ENCODE measurements at regions not wholly inside any gene's neighbourhood (a gene's known extent, or its start where the extent isn't known, plus 50 kb on each side); places are given as distances from the start of the nearest gene placed in this dataset.

GRCh38 chr12:14313379-14314138, 51.9 kb upstream of the ATF7IP start:
- no peak for DNase-seq (ENCODE audit: low spot score)
- in situ Hi-C loops (cut with HindIII; ENCODE audit: low sequenced_read_pairs): no loop called here

- no peak for DNase-seq (ENCODE audit: low spot score)
- in situ Hi-C loops (cut with HindIII; ENCODE audit: low sequenced_read_pairs): no loop called here
These were observed 50.7 kb upstream of the ATF7IP start for GRCh38 chr12:14314801-14315200.

GRCh38 chr12:14315501-14315900, 50.0 kb upstream of the ATF7IP start:
- in situ Hi-C loops (cut with HindIII; ENCODE audit: low sequenced_read_pairs): no loop called here
- no peak for DNase-seq (ENCODE audit: low spot score)

All from G401 (cell line).